ENCODE measurements at regions not wholly inside any gene's neighbourhood (a gene's known extent, or its start where the extent isn't known, plus 50 kb on each side); places are given as distances from the start of the nearest gene placed in this dataset.

GRCh38 chr9:79360387-79361347 is 211.1 kb upstream of the TLE4 start:
- Histone ChIP-seq H3K4me1 (no peaks in the 10 kb centered on the region), H3K9me3 (no peaks in the 10 kb centered on the region), H3K27ac (no peak overlapping the region), H3K36me3 (no peaks in the 10 kb centered on the region), H3K4me3 (no peak overlapping the region), H3K27me3 (no peaks in the 10 kb centered on the region)
- no peak for DNase-seq (ENCODE audit: low spot score)
- TF ChIP-seq CTCF (IDR thresholded peaks at IDR 0.05): no peak

- Histone ChIP-seq H3K27me3 (no peaks in the 10 kb centered on the region), H3K4me3 (no peak overlapping the region), H3K36me3 (no peaks in the 10 kb centered on the region), H3K27ac (no peak overlapping the region), H3K4me1 (no peaks in the 10 kb centered on the region), H3K9me3 (no peaks in the 10 kb centered on the region)
- DNase-seq (ENCODE audit: low spot score): no peak
- no peak for TF ChIP-seq CTCF (IDR thresholded peaks at IDR 0.05)
These were observed 209.4 kb upstream of the TLE4 start for GRCh38 chr9:79362100-79363081.

GRCh38 chr9:79369676-79370075 is 202.1 kb upstream of the TLE4 start:
- Histone ChIP-seq H3K36me3 (no peaks in the 10 kb centered on the region), H3K27ac (no peak overlapping the region), H3K27me3 (no peaks in the 10 kb centered on the region), H3K4me3 (no peak overlapping the region), H3K9me3 (no peaks in the 10 kb centered on the region), H3K4me1 (no peaks in the 10 kb centered on the region)
- no peak for TF ChIP-seq CTCF (IDR thresholded peaks at IDR 0.05)
- no peak for DNase-seq (ENCODE audit: low spot score)

GRCh38 chr9:79371301-79371700 is 200.5 kb upstream of the TLE4 start:
- DNase-seq (ENCODE audit: low spot score): no peak
- H3K27ac ChIP-seq: no peak overlapping the region
- no peak for TF ChIP-seq CTCF (IDR thresholded peaks at IDR 0.05)
- H3K9me3 ChIP-seq: no peaks in the 10 kb centered on the region
- no peaks in the 10 kb centered on the region for H3K4me1 ChIP-seq
- H3K36me3 ChIP-seq: no peaks in the 10 kb centered on the region
- no peak overlapping the region for H3K4me3 ChIP-seq
- no peaks in the 10 kb centered on the region for H3K27me3 ChIP-seq

GRCh38 chr9:79371948-79372555 is 199.7 kb upstream of the TLE4 start:
- H3K27me3 ChIP-seq: no peaks in the 10 kb centered on the region
- H3K9me3 ChIP-seq: no peaks in the 10 kb centered on the region
- H3K36me3 ChIP-seq: no peaks in the 10 kb centered on the region
- no peaks in the 10 kb centered on the region for H3K4me1 ChIP-seq
- H3K4me3 ChIP-seq: no peak overlapping the region
- no peak for DNase-seq (ENCODE audit: low spot score)
- no peak for TF ChIP-seq CTCF (IDR thresholded peaks at IDR 0.05)
- no peak overlapping the region for H3K27ac ChIP-seq
